GM20000 (cell line): ENCODE measurements at regions not wholly inside any gene's neighbourhood (a gene's known extent, or its start where the extent isn't known, plus 50 kb on each side); places are given as distances from the start of the nearest gene placed in this dataset.

Experiments
- DNase-seq: peaks from one replicate; pipeline ENCODE4 v3.0.0; 2012; ENCODE audit warnings: low spot score
- TF ChIP-seq, protein P1 (sequence below): IDR thresholded peaks from 2 replicates; pipeline ENCODE4 v1.5.1; 2012; ENCODE audit warnings: mild to moderate bottlenecking, control low read depth; ENCODE audit errors: extremely low read depth, missing control alignments

DNA sequence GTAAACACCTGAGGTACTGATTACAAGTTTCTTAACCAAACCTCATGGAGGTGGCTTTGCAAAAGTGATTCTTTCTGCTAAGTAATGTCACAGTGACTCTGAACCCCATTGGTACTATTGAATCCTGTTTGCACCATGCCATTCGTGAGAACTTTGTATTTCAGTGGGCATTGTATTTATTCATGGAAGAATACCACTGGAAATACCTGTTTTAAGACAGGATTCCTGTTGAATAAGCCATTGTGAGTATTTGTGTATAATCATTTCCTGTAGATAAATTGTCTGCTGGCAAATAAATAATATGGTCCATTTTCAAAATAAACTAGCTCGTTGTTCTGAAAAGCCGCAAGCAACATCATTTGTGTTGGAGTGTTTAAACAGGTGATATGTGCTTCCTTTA lies 136.4 kb upstream of the GUCY1A1 start:
- TF ChIP-seq, protein P1, sequence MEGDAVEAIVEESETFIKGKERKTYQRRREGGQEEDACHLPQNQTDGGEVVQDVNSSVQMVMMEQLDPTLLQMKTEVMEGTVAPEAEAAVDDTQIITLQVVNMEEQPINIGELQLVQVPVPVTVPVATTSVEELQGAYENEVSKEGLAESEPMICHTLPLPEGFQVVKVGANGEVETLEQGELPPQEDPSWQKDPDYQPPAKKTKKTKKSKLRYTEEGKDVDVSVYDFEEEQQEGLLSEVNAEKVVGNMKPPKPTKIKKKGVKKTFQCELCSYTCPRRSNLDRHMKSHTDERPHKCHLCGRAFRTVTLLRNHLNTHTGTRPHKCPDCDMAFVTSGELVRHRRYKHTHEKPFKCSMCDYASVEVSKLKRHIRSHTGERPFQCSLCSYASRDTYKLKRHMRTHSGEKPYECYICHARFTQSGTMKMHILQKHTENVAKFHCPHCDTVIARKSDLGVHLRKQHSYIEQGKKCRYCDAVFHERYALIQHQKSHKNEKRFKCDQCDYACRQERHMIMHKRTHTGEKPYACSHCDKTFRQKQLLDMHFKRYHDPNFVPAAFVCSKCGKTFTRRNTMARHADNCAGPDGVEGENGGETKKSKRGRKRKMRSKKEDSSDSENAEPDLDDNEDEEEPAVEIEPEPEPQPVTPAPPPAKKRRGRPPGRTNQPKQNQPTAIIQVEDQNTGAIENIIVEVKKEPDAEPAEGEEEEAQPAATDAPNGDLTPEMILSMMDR = no peak
- no peak for DNase-seq

DNA sequence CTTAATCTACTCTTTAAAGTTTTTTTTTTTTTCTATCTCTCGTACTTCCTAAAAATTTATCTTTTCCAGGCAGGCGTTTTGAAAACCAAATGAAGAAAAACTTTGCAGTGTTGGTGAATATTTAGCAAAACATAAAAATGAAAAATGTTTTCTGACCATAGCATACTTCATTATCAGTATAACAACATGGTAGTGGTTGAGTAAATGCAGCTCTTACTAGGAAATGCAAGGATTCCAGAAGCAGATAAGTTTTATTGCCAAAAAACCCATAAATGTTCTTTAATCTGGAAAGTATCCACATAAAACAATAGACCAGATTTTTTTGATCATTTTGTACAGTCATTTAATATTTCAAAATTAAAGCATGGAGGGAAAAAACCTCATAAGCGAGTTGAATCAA lies 136.9 kb upstream of the GUCY1A1 start:
- TF ChIP-seq, protein P1 = no peak
- no peak for DNase-seq

GRCh38 chr4:155529272-155529671 lies 137.4 kb upstream of the GUCY1A1 start:
- TF ChIP-seq, protein P1 = peak; percentile 37
- peak; percentile 24 for DNase-seq

DNA sequence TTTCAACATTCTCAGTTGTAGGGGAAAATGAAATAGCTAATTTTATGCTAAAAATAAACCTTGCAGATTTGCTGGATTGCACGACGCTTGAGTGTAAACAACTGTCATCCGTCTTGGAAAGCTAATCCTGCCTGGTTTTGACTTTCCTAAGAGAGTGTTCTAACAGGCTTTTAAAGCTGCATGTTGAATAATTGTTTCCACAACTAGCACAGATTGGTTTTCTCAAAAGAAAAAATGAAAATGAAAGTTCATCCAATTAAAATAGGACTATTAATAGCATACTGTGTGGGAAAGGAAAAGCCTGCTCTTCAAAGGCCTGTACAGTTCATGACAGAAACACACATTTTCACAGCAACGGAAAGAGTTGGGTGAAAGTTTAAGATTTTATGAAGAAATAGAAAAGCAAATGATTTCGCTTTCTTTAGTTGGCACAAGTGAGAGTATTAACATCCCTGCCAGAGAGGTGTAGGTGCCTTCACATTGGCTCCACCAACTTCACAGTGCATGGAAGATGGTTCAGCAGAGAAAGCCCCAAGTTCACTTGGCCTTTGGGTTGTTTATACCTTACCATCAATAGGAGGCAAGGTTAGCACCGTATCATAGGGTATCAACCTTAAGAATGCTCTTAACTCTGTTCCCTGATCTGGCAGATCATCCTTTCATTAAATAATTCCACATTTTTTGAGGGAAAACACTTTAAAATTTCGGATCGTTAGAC lies 140.0 kb upstream of the GUCY1A1 start:
- DNase-seq = no peak
- TF ChIP-seq, protein P1 = no peak

- TF ChIP-seq, protein P1 = no peak
- DNase-seq = no peak
Measured at GRCh38 chr4:155524926-155525455, 141.7 kb upstream of the GUCY1A1 start.

DNA sequence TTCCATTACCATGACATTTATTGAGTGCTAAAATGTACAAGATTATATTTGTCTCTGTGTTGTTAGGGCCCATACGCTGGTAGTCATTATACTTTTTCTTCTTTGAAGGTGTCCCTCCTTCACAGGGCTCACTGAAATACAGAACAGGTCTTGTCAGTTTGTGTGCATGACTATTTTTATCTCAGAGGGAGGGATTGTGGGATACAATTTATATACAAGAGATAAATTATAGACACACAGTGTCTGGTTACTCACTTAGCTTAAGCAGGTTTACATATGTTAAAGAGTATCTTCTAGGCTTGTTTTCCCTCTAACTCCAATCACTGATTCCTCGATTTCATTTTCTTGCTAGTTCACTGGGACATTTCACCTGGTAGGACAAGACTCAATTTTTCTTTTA lies 143.3 kb upstream of the GUCY1A1 start:
- TF ChIP-seq, protein P1 = no peak
- no peak for DNase-seq

GRCh38 chr4:155522201-155522600 lies 144.4 kb upstream of the GUCY1A1 start:
- no peak for DNase-seq
- TF ChIP-seq, protein P1 = no peak
